ENCODE measurements at regions not wholly inside any gene's neighbourhood (a gene's known extent, or its start where the extent isn't known, plus 50 kb on each side); places are given as distances from the start of the nearest gene placed in this dataset.
"Not testable (repeated sequence)": the region's sequence is repeated elsewhere in the genome, so short reads cannot be mapped to it uniquely, and the experiment has no call there.

DNA sequence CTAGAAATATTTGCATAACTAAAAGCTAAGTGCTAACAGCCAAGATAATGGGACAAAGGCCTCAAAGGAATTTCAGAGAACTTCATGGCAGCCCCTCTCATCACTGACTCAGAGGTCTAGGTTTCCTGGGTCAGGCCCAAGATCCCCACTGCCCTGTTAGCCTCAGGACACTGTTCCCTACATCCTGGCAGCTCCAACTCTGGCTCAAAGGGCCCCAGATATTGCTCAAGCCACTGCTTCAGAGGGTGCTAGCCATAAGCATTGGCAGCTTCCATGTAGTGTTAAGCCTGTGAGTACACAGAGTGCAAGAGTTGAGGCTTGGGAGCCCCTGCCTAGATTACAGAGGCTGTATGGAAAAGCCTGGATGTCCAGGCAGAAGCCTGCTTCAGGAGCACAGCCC lies 998.1 kb downstream of the TLE1 start:
- H3K36me3 ChIP-seq (ENCODE audit: control insufficient read depth, insufficient read depth, low read length), result no peaks in the 10 kb centered on the region
- H3K27me3 ChIP-seq (ENCODE audit: control insufficient read depth, insufficient read depth, low read length), result no peaks in the 10 kb centered on the region
- H3K27ac ChIP-seq (ENCODE audit: low read depth, low read length), result no peak overlapping the region
- H3K4me3 ChIP-seq (ENCODE audit: low read depth, low read length), result no peak overlapping the region
- no peak overlapping the region for H3K9ac ChIP-seq (ENCODE audit: low read depth, low read length)
- no peaks in the 10 kb centered on the region for H3K9me3 ChIP-seq (ENCODE audit: control insufficient read depth, insufficient read depth, low read length)
- H3K4me1 ChIP-seq (ENCODE audit: control insufficient read depth, insufficient read depth, low read length), result no peaks in the 10 kb centered on the region

DNA sequence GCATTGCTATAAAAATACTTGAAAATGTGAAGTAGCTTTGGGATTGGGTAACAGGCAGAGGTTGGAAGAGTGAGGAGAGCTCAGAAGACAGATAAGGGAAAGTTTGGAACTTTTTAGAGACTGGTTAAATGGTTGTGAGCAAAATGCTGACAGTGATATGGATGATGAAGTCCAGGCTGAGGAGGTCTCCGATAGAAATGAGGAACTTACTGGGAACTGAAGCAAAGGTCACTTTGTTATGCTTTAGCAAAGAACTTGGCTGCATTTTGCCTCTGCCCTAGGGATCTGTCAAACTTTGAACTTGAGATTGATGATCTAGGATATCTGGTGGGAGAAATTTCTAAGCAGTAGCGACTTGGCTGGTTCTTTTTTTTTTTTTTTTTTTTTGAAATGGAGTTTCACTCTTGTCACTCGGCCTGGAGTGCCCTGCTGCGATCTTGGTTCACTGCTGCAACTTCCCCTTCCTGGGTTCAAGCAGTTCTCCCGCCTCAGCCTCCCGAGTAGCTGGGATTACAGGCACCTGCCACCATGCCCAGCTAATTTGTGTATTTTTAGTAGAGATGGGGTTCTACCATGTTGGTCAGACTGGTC lies 998.9 kb downstream of the TLE1 start:
- Histone ChIP-seq H3K27me3 (ENCODE audit: control insufficient read depth, insufficient read depth, low read length) (no peaks in the 10 kb centered on the region), H3K4me3 (ENCODE audit: low read depth, low read length) (no peak overlapping the region), H3K9me3 (ENCODE audit: control insufficient read depth, insufficient read depth, low read length) (no peaks in the 10 kb centered on the region), H3K36me3 (ENCODE audit: control insufficient read depth, insufficient read depth, low read length) (no peaks in the 10 kb centered on the region), H3K27ac (ENCODE audit: low read depth, low read length) (no peak overlapping the region), H3K4me1 (ENCODE audit: control insufficient read depth, insufficient read depth, low read length) (no peaks in the 10 kb centered on the region), H3K9ac (ENCODE audit: low read depth, low read length) (no peak overlapping the region)

DNA sequence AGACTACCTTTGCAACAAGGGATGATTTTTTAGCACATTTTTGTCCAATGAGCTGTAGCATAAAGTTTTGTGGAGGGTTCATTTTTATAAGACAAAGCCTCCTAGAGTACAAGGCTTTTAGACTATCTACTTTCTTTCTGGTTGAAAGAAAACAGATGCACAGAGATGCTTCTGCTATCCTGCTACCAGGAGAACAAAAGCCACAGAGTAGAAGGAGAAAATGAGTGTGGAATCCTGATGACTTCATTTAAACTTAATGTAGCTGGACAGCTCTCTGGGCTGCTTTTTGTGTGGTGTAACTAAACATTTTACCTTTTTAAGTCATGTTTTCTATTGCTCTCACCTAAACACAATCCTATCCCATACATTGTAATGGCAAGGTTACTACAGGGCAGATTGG lies 1009.4 kb downstream of the TLE1 start:
- Histone ChIP-seq H3K27me3 (ENCODE audit: control insufficient read depth, insufficient read depth, low read length) (no peaks in the 10 kb centered on the region), H3K36me3 (ENCODE audit: control insufficient read depth, insufficient read depth, low read length) (no peaks in the 10 kb centered on the region), H3K4me3 (ENCODE audit: low read depth, low read length) (no peak overlapping the region), H3K9me3 (ENCODE audit: control insufficient read depth, insufficient read depth, low read length) (no peaks in the 10 kb centered on the region), H3K27ac (ENCODE audit: low read depth, low read length) (no peak overlapping the region), H3K4me1 (ENCODE audit: control insufficient read depth, insufficient read depth, low read length) (no peaks in the 10 kb centered on the region), H3K9ac (ENCODE audit: low read depth, low read length) (no peak overlapping the region)

DNA sequence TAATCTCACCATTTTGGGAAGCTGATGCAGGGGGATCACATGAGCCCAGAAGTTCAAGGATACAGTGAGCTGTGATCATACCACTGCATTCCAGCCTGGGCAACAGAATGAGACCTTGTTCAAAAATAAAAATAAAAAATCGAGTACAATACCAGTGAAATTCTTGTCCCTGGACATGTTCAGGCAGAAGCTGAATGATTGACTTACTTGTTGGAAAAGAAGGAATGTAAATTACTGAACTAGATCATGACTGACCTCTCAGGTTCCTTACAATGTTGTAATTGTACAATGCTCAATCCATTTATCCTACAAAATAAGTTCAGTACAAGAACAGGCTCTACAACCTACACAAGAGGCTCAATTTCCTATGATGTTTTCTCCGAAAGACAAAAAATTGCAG lies 1010.4 kb downstream of the TLE1 start:
- no peaks in the 10 kb centered on the region for H3K4me1 ChIP-seq (ENCODE audit: control insufficient read depth, insufficient read depth, low read length)
- H3K9me3 ChIP-seq (ENCODE audit: control insufficient read depth, insufficient read depth, low read length), result no peaks in the 10 kb centered on the region
- H3K27ac ChIP-seq (ENCODE audit: low read depth, low read length), result no peak overlapping the region
- no peak overlapping the region for H3K9ac ChIP-seq (ENCODE audit: low read depth, low read length)
- H3K27me3 ChIP-seq (ENCODE audit: control insufficient read depth, insufficient read depth, low read length), result no peaks in the 10 kb centered on the region
- no peaks in the 10 kb centered on the region for H3K36me3 ChIP-seq (ENCODE audit: control insufficient read depth, insufficient read depth, low read length)
- H3K4me3 ChIP-seq (ENCODE audit: low read depth, low read length), result no peak overlapping the region

DNA sequence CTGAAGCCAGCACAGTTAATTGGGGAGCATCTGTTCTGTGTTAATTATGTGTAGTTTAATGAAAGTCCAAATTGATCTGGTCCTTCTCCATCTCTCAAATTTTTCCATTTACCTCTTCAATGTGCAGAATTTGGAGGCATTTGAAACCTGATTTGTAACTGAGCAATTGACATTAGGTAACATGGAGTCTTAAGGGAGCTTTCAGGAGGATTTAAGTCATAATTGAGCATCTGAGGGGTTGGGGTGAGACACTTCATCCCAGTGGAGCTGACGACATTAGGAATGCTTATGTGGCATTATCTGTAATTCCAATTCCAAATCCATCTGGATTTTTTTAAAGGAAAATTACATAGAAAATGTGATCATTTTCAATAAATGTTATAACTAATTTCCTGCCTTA lies 1015.9 kb downstream of the TLE1 start:
- H3K9me3 ChIP-seq (ENCODE audit: control insufficient read depth, insufficient read depth, low read length), result no peaks in the 10 kb centered on the region
- H3K4me3 ChIP-seq (ENCODE audit: low read depth, low read length), result no peak overlapping the region
- no peaks in the 10 kb centered on the region for H3K27me3 ChIP-seq (ENCODE audit: control insufficient read depth, insufficient read depth, low read length)
- H3K4me1 ChIP-seq (ENCODE audit: control insufficient read depth, insufficient read depth, low read length), result no peaks in the 10 kb centered on the region
- no peak overlapping the region for H3K9ac ChIP-seq (ENCODE audit: low read depth, low read length)
- H3K27ac ChIP-seq (ENCODE audit: low read depth, low read length), result no peak overlapping the region
- H3K36me3 ChIP-seq (ENCODE audit: control insufficient read depth, insufficient read depth, low read length), result no peaks in the 10 kb centered on the region

DNA sequence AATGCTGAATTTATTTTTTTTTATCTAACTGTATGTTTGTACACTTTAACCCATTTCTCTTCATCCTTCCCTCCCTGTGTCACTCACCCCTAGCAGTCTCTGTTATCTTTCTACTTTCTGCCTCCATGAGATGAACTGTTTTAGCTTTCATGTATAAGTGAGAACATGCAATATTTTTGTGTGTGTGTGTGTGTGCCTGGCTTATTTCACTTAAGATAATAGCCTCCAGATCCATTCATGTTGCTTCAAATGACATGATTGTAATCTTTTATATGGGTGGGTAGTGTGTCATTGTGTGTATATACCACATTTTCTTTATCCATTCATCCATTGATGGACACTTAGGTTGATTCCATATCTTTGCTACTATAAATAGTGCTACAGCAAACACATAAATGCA lies 1023.9 kb downstream of the TLE1 start:
- Histone ChIP-seq H3K27ac (ENCODE audit: low read depth, low read length) (no peak overlapping the region), H3K36me3 (ENCODE audit: control insufficient read depth, insufficient read depth, low read length) (no peaks in the 10 kb centered on the region), H3K27me3 (ENCODE audit: control insufficient read depth, insufficient read depth, low read length) (no peaks in the 10 kb centered on the region), H3K4me1 (ENCODE audit: control insufficient read depth, insufficient read depth, low read length) (no peaks in the 10 kb centered on the region), H3K9ac (ENCODE audit: low read depth, low read length) (no peak overlapping the region), H3K9me3 (ENCODE audit: control insufficient read depth, insufficient read depth, low read length) (peaks cover 15% of the 10 kb centered on the region), H3K4me3 (ENCODE audit: low read depth, low read length) (no peak overlapping the region)

DNA sequence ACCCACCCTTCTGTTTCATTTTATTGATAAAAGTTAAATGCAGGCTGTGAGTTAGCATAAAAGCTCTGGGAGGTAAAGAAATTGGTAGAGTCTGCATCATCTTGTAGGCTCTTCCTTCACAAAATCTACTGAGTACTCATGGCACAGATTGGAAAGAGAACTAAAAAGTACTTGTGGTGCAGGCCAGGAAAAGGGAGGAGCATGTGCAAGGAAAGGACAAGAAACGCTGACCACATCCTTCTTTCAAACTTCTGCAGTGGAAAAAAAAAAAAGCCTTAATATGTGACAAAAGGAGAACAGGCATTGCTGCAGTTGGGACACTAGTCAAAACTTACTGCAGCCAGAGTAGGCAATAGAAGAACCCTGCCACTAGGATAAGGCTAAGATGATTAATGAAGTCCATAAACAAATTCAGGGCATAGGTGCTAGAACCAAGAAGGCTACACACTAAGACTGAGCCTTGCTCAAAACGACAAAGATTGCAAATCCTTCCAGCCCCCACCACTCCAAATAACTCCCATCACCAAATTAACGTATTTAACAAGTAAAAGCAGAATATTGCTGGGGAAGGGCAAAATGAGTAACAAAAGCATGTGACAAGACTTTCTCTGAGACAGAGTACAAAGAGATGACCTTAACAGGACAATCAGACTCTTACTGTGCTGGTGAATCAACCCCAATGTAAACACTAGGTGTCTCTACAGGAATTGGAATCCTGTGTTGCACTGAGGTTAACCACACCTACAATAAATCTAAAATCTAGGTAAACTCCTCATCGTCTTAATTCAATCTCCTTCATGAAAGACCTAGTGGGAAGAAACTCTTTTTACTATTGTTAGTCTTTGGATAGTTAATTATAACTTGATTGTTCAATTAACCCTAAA lies 1024.8 kb downstream of the TLE1 start:
- no peaks in the 10 kb centered on the region for H3K4me1 ChIP-seq (ENCODE audit: control insufficient read depth, insufficient read depth, low read length)
- no peak overlapping the region for H3K9ac ChIP-seq (ENCODE audit: low read depth, low read length)
- H3K27ac ChIP-seq (ENCODE audit: low read depth, low read length), result no peak overlapping the region
- H3K9me3 ChIP-seq (ENCODE audit: control insufficient read depth, insufficient read depth, low read length), result peaks cover 15% of the 10 kb centered on the region
- H3K4me3 ChIP-seq (ENCODE audit: low read depth, low read length), result no peak overlapping the region; the same call in 1 of the 2 replicates
- no peaks in the 10 kb centered on the region for H3K27me3 ChIP-seq (ENCODE audit: control insufficient read depth, insufficient read depth, low read length)
- no peaks in the 10 kb centered on the region for H3K36me3 ChIP-seq (ENCODE audit: control insufficient read depth, insufficient read depth, low read length)

DNA sequence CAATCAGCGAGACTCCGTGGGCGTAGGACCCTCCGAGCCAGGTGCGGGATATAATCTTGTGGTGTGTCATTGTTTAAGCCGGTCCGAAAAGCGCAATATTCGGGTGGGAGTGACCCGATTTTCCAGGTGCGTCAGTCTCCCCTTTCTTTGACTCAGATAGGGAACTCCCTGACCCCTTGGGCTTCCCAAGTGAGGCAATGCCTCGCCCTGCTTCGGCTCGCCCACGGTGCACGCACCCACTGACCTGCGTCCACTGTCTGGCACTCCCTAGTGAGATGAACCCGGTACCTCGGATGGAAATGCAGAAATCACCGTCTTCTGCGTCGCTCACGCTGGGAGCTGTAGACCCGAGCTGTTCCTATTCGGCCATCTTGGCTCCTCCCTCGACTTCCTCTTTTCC lies 1029.6 kb downstream of the TLE1 start:
- H3K4me1 ChIP-seq (ENCODE audit: control insufficient read depth, insufficient read depth, low read length); H3K4me3 ChIP-seq (ENCODE audit: low read depth, low read length); H3K27ac ChIP-seq (ENCODE audit: low read depth, low read length); H3K36me3 ChIP-seq (ENCODE audit: control insufficient read depth, insufficient read depth, low read length); H3K27me3 ChIP-seq (ENCODE audit: control insufficient read depth, insufficient read depth, low read length); H3K9ac ChIP-seq (ENCODE audit: low read depth, low read length): not testable (repeated sequence)
- peaks cover 14% of the 10 kb centered on the region for H3K9me3 ChIP-seq (ENCODE audit: control insufficient read depth, insufficient read depth, low read length)

DNA sequence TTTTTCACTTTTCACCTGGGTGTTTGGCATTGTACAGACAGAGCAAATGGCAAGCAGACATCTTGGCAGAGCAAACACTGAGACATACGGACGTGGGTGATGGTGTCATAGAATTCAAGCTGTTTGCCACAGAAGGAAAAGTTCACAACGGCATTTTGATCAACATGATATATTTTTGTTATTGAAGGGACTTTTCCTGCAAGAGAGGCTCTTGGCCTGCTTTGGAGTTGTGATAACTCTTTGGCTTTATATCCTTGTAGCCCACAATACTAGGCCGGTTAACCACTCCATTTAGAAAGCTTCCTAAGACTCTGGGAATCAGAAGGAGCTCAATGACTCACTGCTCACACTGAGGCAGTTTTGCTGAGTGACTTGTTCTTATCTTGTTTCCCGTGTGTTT lies 1038.3 kb downstream of the TLE1 start:
- Histone ChIP-seq H3K27me3 (ENCODE audit: control insufficient read depth, insufficient read depth, low read length) (no peaks in the 10 kb centered on the region), H3K27ac (ENCODE audit: low read depth, low read length) (no peak overlapping the region), H3K36me3 (ENCODE audit: control insufficient read depth, insufficient read depth, low read length) (no peaks in the 10 kb centered on the region), H3K9ac (ENCODE audit: low read depth, low read length) (no peak overlapping the region), H3K4me1 (ENCODE audit: control insufficient read depth, insufficient read depth, low read length) (no peaks in the 10 kb centered on the region), H3K9me3 (ENCODE audit: control insufficient read depth, insufficient read depth, low read length) (no peaks in the 10 kb centered on the region), H3K4me3 (ENCODE audit: low read depth, low read length) (no peak overlapping the region)

DNA sequence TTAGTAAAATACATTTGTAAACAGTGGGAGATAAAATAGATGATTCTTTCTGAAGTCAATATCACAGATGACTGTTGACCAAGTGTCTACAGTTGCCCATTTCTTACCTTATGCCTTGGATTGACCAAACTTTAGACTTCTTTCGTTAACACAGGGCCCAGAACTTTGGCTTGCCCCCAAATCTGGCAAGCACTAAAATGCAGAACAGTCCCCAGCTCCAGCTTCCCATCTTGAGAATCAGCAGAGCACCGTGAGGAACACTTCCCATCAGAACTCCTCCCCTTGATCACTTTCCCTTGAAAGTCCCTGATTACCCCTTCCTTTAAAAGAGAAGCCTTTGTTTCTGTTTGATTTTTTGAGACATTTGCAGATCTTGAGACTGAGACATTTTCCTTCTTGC lies 1039.9 kb downstream of the TLE1 start:
- Histone ChIP-seq H3K27me3 (ENCODE audit: control insufficient read depth, insufficient read depth, low read length) (no peaks in the 10 kb centered on the region), H3K36me3 (ENCODE audit: control insufficient read depth, insufficient read depth, low read length) (no peaks in the 10 kb centered on the region), H3K4me3 (ENCODE audit: low read depth, low read length) (no peak overlapping the region), H3K9ac (ENCODE audit: low read depth, low read length) (no peak overlapping the region), H3K4me1 (ENCODE audit: control insufficient read depth, insufficient read depth, low read length) (no peaks in the 10 kb centered on the region), H3K9me3 (ENCODE audit: control insufficient read depth, insufficient read depth, low read length) (no peaks in the 10 kb centered on the region), H3K27ac (ENCODE audit: low read depth, low read length) (no peak overlapping the region)

DNA sequence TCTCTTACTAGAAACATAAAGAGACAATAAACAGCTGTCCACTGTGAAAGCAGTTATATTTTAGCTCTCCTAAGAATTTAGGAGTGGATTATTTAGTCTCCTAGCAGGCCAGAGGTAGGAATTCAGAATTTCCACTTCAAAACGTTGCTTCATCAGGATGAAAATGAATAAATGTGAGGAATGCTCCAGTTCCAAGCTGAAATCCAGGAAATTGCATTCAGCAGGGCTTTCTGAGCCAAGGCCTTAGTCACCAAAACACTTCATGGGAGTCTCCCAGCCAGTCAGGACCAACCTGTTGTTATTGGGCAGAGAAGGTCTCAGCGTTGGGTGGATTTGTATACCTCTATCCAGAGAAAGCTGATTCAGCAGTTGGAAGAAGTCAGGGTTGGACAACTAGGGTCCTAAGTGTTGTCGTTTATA lies 1040.3 kb downstream of the TLE1 start:
- Histone ChIP-seq H3K9me3 (ENCODE audit: control insufficient read depth, insufficient read depth, low read length) (no peaks in the 10 kb centered on the region), H3K9ac (ENCODE audit: low read depth, low read length) (no peak overlapping the region), H3K4me3 (ENCODE audit: low read depth, low read length) (no peak overlapping the region), H3K27me3 (ENCODE audit: control insufficient read depth, insufficient read depth, low read length) (no peaks in the 10 kb centered on the region), H3K27ac (ENCODE audit: low read depth, low read length) (no peak overlapping the region), H3K36me3 (ENCODE audit: control insufficient read depth, insufficient read depth, low read length) (no peaks in the 10 kb centered on the region), H3K4me1 (ENCODE audit: control insufficient read depth, insufficient read depth, low read length) (no peaks in the 10 kb centered on the region)
